CD4-positive, alpha-beta memory T cell (primary cell): ENCODE measurements at regions not wholly inside any gene's neighbourhood (a gene's known extent, or its start where the extent isn't known, plus 50 kb on each side); places are given as distances from the start of the nearest gene placed in this dataset.

Experiments
- CTCF ChIA-PET: fragments of 350-600 bp; sonication (Branson Sonifier 250); formaldehyde crosslinking; loops from one replicate; lab custom pipeline; 2021; ENCODE audit warnings: inconsistent platforms; ENCODE audit not compliant: partially characterized antibody; lab: Charles Lee
- POLR2A ChIA-PET: fragments of 350-600 bp; sonication (Branson Sonifier 250); formaldehyde crosslinking; loops from one replicate; lab custom pipeline; 2021; ENCODE audit not compliant: partially characterized antibody; lab: Charles Lee
- DNase-seq, 5 donors: peaks; one replicate each; pipeline versions ENCODE4 v3.0.0 to v3.0.0-alpha.2; 2020 to 2022; ENCODE audit warnings: mixed read lengths in 1 of 5
- H3K27ac ChIP-seq: one replicate; pipeline ENCODE4 v1.7.0; 2013; ENCODE audit warnings: low read depth, low read length
- H3K27me3 ChIP-seq: 2 replicates; pipeline ENCODE4 v1.7.0; 2013; ENCODE audit warnings: mild to moderate bottlenecking, low read length, moderate library complexity; ENCODE audit not compliant: insufficient read depth
- H3K36me3 ChIP-seq: 2 replicates; pipeline ENCODE4 v1.7.0; 2013; ENCODE audit warnings: mild to moderate bottlenecking, low read length, moderate library complexity; ENCODE audit not compliant: insufficient read depth
- H3K4me1 ChIP-seq: 2 replicates; pipeline ENCODE4 v1.7.0; 2013; ENCODE audit warnings: mild to moderate bottlenecking, low read length, moderate library complexity; ENCODE audit not compliant: insufficient read depth
- H3K4me3 ChIP-seq, 2 donors: one replicate each; pipeline ENCODE4 v1.7.0; 2013; ENCODE audit warnings: low read length in 2 of 2, mild to moderate bottlenecking in 1 of 2
- H3K9me3 ChIP-seq, 2 donors: one replicate each; pipeline ENCODE4 v1.7.0; 2013; ENCODE audit warnings: low read length in 2 of 2, control low read depth in 1 of 2; ENCODE audit not compliant: control insufficient read depth in 1 of 2
- H3K27ac Mint-ChIP-seq, 7 donors: one replicate each; pipeline ENCODE4 v1.8.0; 2020 to 2021; ENCODE audit warnings: mixed read lengths in 7 of 7, mild to moderate bottlenecking in 6 of 7, inconsistent platforms in 3 of 7, moderate library complexity in 3 of 7
- H3K27me3 Mint-ChIP-seq, 2 donors: one replicate each; pipeline ENCODE4 v1.8.0; 2020 to 2021; ENCODE audit warnings: mixed read lengths in 2 of 2
- H3K36me3 Mint-ChIP-seq, 2 donors: one replicate each; pipeline ENCODE4 v1.8.0; 2020 to 2021; ENCODE audit warnings: mixed read lengths in 2 of 2, inconsistent platforms in 1 of 2, mild to moderate bottlenecking in 1 of 2
- H3K4me1 Mint-ChIP-seq, 4 donors: one replicate each; pipeline ENCODE4 v1.8.0; 2020 to 2021; ENCODE audit warnings: mixed read lengths in 4 of 4, mild to moderate bottlenecking in 1 of 4
- H3K4me3 Mint-ChIP-seq, 8 donors: one replicate each; pipeline ENCODE4 v1.8.0; 2020 to 2021; ENCODE audit warnings: mixed read lengths in 8 of 8, mild to moderate bottlenecking in 7 of 8, moderate library complexity in 6 of 8, inconsistent platforms in 3 of 8
- H3K9me3 Mint-ChIP-seq, 8 donors: one replicate each; pipeline ENCODE4 v1.8.0; 2020 to 2021; ENCODE audit warnings: mixed read lengths in 8 of 8, mild to moderate bottlenecking in 5 of 8, inconsistent platforms in 3 of 8, moderate library complexity in 1 of 8
- intact Hi-C: fragments of 100-400 bp; cut with micrococcal nuclease; formaldehyde crosslinking; loops from one replicate; pipeline ENCODE4 v1.15.1; 2023

DNA sequence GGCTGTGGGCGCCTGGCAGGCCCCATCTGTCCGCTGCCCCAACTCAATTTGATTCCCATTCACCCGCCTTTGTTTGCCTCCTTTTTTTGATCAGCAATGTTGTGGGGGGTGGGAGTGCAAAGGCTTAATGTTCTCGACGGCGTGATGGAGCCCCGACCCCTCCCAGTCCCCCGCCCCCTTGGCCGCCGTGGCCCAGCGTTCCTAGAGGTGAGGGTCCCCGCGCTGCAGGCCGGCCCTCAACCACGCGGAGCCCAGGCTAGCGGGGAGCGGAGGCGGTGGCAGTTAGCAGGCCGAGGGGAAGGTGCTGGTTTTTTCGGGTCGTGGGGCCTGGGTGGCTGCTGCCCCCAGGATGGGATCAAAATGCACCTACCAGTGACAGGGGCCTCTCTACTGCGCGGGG, 274.7 kb upstream of the SKOR2 start:
- H3K36me3 ChIP-seq = no peaks in the 10 kb centered on the region
- Mint-ChIP-seq H3K27ac (no peak overlapping the region), H3K4me3 (no peak overlapping the region), H3K4me1 (no peaks in the 10 kb centered on the region), H3K9me3 (peaks cover 0 to 7% (median 0%) of the 10 kb centered on the region in 8 donors), H3K36me3 (no peaks in the 10 kb centered on the region), H3K27me3 (peaks cover 8 to 22% of the 10 kb centered on the region in 2 donors)
- ChIA-PET POLR2A (no interaction called here), CTCF (no interaction called here)
- H3K4me1 ChIP-seq = no peaks in the 10 kb centered on the region
- no peaks in the 10 kb centered on the region for H3K27me3 ChIP-seq
- H3K27ac ChIP-seq = no peak overlapping the region
- DNase-seq = no peak
- no peak overlapping the region for H3K4me3 ChIP-seq
- intact Hi-C loops = no loop called here
- no peaks in the 10 kb centered on the region for H3K9me3 ChIP-seq

DNA sequence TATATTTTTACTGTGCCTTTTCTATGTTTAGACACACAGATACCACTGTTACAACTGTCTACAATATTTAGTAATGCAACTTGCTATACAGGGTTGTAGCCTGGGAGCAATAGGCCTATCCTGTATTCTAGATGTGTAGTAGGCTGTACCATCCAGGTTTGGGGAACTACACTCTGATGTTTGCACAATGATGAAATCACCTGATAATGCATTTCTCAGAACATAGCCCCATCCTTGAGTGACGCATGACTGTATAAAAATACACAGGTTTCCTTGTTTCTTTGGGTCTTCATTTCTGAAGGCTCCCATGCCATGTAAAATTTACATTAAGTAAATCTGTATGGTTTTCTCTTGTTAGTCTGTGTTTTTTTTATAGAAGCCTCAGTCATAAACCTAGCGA, 270.9 kb upstream of the SKOR2 start:
- no peak for DNase-seq
- Histone ChIP-seq H3K36me3 (no peaks in the 10 kb centered on the region), H3K27me3 (no peaks in the 10 kb centered on the region), H3K4me3 (no peak overlapping the region), H3K4me1 (no peaks in the 10 kb centered on the region), H3K27ac (no peak overlapping the region), H3K9me3 (no peaks in the 10 kb centered on the region)
- H3K9me3 Mint-ChIP-seq = peaks cover 0 to 2% (median 0%) of the 10 kb centered on the region in 8 donors
- POLR2A ChIA-PET = no interaction called here
- peaks cover 0 to 15% of the 10 kb centered on the region in 2 donors for H3K27me3 Mint-ChIP-seq
- H3K4me3 Mint-ChIP-seq = no peak overlapping the region
- intact Hi-C loops = no loop called here
- no peak overlapping the region for H3K27ac Mint-ChIP-seq
- no peaks in the 10 kb centered on the region for H3K36me3 Mint-ChIP-seq
- CTCF ChIA-PET = no interaction called here
- H3K4me1 Mint-ChIP-seq = no peaks in the 10 kb centered on the region

DNA sequence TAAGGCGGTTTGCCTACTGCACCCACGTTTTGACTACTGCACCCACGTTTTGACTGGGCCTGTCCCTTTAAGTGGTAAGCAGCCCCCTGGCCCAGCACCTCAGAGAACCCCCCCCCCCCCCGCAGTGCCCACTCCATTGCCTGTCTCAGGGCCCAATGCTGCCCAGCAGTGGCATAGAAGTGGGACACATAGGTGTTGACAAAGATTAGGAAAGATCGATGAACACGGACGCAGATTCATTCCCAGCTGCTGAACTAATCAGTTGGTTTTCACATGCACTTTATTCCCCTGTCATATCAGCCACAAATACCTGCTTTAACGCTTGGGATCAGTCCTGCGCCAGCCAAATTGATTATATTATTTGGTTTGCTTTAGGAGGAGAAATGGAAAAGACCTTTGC, 268.8 kb upstream of the SKOR2 start:
- peaks cover 0 to 7% of the 10 kb centered on the region in 2 donors for H3K27me3 Mint-ChIP-seq
- H3K9me3 ChIP-seq = no peaks in the 10 kb centered on the region
- peaks cover 0 to 2% (median 0%) of the 10 kb centered on the region in 8 donors for H3K9me3 Mint-ChIP-seq
- intact Hi-C loops = no loop called here
- H3K27ac Mint-ChIP-seq = no peak overlapping the region
- no peaks in the 10 kb centered on the region for H3K4me1 ChIP-seq
- no peaks in the 10 kb centered on the region for H3K36me3 ChIP-seq
- POLR2A ChIA-PET = no interaction called here
- no peaks in the 10 kb centered on the region for H3K27me3 ChIP-seq
- no peak overlapping the region for H3K4me3 Mint-ChIP-seq
- DNase-seq = no peak
- H3K27ac ChIP-seq = no peak overlapping the region
- CTCF ChIA-PET = no interaction called here
- H3K4me1 Mint-ChIP-seq = no peaks in the 10 kb centered on the region
- H3K36me3 Mint-ChIP-seq = no peaks in the 10 kb centered on the region
- H3K4me3 ChIP-seq = no peak overlapping the region

DNA sequence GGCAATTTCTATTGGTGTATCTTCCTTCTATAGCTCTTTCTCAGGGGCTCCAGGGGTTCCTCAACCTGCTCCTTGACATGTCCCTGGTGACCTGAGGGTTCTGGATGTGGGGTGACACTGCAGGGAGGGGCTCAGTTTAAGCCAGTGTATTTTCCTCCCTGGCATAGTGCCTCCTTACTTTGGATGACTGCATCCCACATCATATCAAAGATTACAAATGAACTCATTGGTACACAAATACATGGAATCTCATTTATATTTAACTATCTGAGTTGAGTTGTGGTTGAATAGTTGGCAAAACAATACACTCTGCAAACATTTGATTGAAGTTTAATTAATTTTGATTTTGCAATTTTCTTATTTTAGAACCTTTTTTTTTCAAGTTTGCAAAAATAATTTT, 268.2 kb upstream of the SKOR2 start:
- Mint-ChIP-seq H3K27me3 (peaks cover 0 to 4% of the 10 kb centered on the region in 2 donors), H3K4me1 (no peaks in the 10 kb centered on the region), H3K36me3 (no peaks in the 10 kb centered on the region), H3K9me3 (peaks cover 0 to 2% (median 0%) of the 10 kb centered on the region in 8 donors), H3K4me3 (no peak overlapping the region), H3K27ac (no peak overlapping the region)
- no peak overlapping the region for H3K4me3 ChIP-seq
- H3K9me3 ChIP-seq = no peaks in the 10 kb centered on the region
- no peaks in the 10 kb centered on the region for H3K4me1 ChIP-seq
- ChIA-PET CTCF (no interaction called here), POLR2A (no interaction called here)
- intact Hi-C loops = no loop called here
- DNase-seq = no peak
- H3K27ac ChIP-seq = no peak overlapping the region
- no peaks in the 10 kb centered on the region for H3K36me3 ChIP-seq
- no peaks in the 10 kb centered on the region for H3K27me3 ChIP-seq

DNA sequence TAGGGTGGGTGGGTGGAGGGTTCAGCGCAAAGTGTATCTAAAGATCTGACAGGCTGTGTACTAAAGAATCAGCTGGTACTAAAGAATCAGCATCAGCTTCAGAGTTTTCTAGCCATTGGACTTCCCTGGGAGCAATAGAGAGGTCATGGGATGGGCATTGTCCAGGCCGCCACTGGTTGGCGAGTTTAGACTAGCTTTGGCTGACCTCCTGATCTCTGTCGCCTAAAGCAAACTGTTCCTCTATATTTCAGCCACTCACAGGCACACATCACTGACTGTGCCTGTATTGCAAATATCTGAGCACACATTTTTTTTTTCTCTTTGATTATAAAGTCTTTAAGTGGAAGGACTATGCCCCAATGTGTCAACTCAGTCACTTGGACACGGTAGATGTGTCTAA, 267.8 kb upstream of the SKOR2 start:
- no peak overlapping the region for H3K4me3 ChIP-seq
- intact Hi-C loops = no loop called here
- H3K27me3 Mint-ChIP-seq = peaks cover 0 to 4% of the 10 kb centered on the region in 2 donors
- no peak overlapping the region for H3K4me3 Mint-ChIP-seq
- H3K27me3 ChIP-seq = no peaks in the 10 kb centered on the region
- H3K36me3 ChIP-seq = no peaks in the 10 kb centered on the region
- peaks cover 0 to 2% (median 0%) of the 10 kb centered on the region in 8 donors for H3K9me3 Mint-ChIP-seq
- H3K27ac Mint-ChIP-seq = no peak overlapping the region
- no peaks in the 10 kb centered on the region for H3K36me3 Mint-ChIP-seq
- no peaks in the 10 kb centered on the region for H3K4me1 Mint-ChIP-seq
- no peak overlapping the region for H3K27ac ChIP-seq
- CTCF ChIA-PET = no interaction called here
- POLR2A ChIA-PET = no interaction called here
- no peak for DNase-seq
- H3K9me3 ChIP-seq = no peaks in the 10 kb centered on the region
- no peaks in the 10 kb centered on the region for H3K4me1 ChIP-seq

DNA sequence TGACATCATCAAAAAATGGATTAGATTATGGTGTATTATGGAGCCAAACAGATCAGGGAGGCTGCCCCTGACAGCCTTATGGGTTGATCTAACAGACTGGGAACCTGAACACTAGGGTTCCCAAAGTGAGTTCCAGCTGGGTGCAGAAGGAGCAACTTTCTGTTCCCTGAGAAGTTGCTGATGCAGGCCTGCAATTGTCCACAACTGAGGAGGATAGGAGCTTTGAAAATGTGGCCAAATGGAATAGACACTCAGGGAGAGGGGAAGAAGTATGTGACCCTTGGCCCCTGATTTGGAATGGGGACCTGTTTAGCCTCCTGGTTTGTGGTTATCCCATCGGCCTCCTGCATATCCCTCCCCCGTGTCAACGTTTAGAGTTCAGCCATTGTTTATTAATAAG, 262.2 kb upstream of the SKOR2 start:
- ChIA-PET POLR2A (no interaction called here), CTCF (no interaction called here)
- Histone ChIP-seq H3K27ac (no peak overlapping the region), H3K9me3 (no peaks in the 10 kb centered on the region), H3K4me3 (no peak overlapping the region), H3K4me1 (no peaks in the 10 kb centered on the region), H3K27me3 (no peaks in the 10 kb centered on the region), H3K36me3 (no peaks in the 10 kb centered on the region)
- Mint-ChIP-seq H3K27me3 (peaks cover 0 to 7% of the 10 kb centered on the region in 2 donors), H3K9me3 (peaks cover 0 to 4% (median 0%) of the 10 kb centered on the region in 8 donors), H3K4me1 (no peaks in the 10 kb centered on the region), H3K4me3 (no peak overlapping the region), H3K27ac (no peak overlapping the region), H3K36me3 (no peaks in the 10 kb centered on the region)
- intact Hi-C loops = no loop called here
- no peak for DNase-seq

DNA sequence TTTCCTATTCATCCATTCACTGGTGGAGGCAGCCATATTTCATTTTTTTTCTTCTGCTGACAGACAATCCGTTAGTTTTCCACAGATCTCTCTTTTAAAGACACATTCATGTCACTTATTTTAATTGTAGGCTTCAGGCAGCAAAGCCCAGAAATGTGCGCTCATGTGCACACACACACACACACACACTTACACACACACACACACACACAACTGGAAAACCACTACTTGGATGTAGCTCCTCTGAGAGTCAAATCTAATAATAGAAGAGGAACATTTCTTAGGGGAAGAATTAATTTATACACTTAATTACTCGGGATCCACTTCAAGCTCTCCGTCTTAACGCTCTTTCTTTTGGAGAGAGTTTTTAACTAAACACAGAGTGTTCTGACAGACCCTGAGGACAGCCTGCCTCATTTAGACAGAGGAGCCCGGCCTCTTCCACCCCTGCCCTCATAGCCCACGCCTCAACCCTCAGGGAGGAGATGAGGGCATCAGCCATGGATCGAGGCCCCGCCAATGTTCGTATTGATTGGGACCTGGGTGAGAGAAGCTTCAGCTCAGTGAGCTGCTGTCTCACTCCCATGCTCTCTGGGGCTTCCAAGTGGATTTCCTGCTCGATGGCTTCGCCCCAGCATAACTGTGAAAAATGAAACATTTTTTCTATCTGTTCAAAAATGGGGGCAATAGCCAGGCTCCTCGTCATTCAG, 261.4 kb upstream of the SKOR2 start:
- no peak for DNase-seq

More for the DNA sequence above, 261.4 kb upstream of the SKOR2 start:
- Mint-ChIP-seq H3K9me3 (peaks cover 0 to 4% (median under 1%) of the 10 kb centered on the region in 8 donors), H3K4me1 (no peaks in the 10 kb centered on the region), H3K27me3 (peaks cover 0 to 7% of the 10 kb centered on the region in 2 donors), H3K4me3 (no peak overlapping the region), H3K36me3 (no peaks in the 10 kb centered on the region), H3K27ac (no peak overlapping the region)
- Histone ChIP-seq H3K4me3 (no peak overlapping the region), H3K27me3 (no peaks in the 10 kb centered on the region), H3K4me1 (no peaks in the 10 kb centered on the region), H3K9me3 (no peaks in the 10 kb centered on the region), H3K36me3 (no peaks in the 10 kb centered on the region), H3K27ac (no peak overlapping the region)
- CTCF ChIA-PET = no interaction called here
- POLR2A ChIA-PET = no interaction called here
- intact Hi-C loops = no loop called here
